Liver (tissue), 8 donors: ENCODE measurements at regions not wholly inside any gene's neighbourhood (a gene's known extent, or its start where the extent isn't known, plus 50 kb on each side); places are given as distances from the start of the nearest gene placed in this dataset.

Experiments used
- DNase-seq: peaks from one replicate; pipeline ENCODE4 v3.0.0-alpha.2; 2017; ENCODE audit warnings: low spot score
- H3K27ac ChIP-seq, 2 donors: one replicate each; pipeline ENCODE4 v1.7.0; 2013; ENCODE audit warnings: inconsistent platforms in 2 of 2, low read length in 2 of 2, control low read depth in 1 of 2, low read depth in 1 of 2, mild to moderate bottlenecking in 1 of 2
- H3K27me3 ChIP-seq, 4 donors: one replicate each; pipeline versions ENCODE4 v1.6.1 to v1.7.0; 2013; ENCODE audit warnings: low read length in 3 of 4, inconsistent platforms in 1 of 4, mild to moderate bottlenecking in 1 of 4, moderate library complexity in 1 of 4; ENCODE audit not compliant: control insufficient read depth in 4 of 4, insufficient read depth in 4 of 4
- H3K36me3 ChIP-seq, 4 donors: one replicate each; pipeline versions ENCODE4 v1.6.1 to v1.7.0; 2013; ENCODE audit warnings: low read length in 3 of 4, mild to moderate bottlenecking in 3 of 4, low read depth in 1 of 4, moderate library complexity in 1 of 4; ENCODE audit not compliant: control insufficient read depth in 4 of 4, insufficient read depth in 3 of 4
- H3K4me1 ChIP-seq, 4 donors: one replicate each; pipeline versions ENCODE4 v1.6.1 to v1.7.0; 2013; ENCODE audit warnings: low read length in 3 of 4, mild to moderate bottlenecking in 3 of 4, moderate library complexity in 1 of 4; ENCODE audit not compliant: control insufficient read depth in 4 of 4, insufficient read depth in 4 of 4
- H3K4me3 ChIP-seq, 3 donors: one replicate each; pipeline versions ENCODE4 v1.6.1 to v1.7.0; 2013; ENCODE audit warnings: low read length in 3 of 3, control low read depth in 1 of 3, low read depth in 1 of 3, mild to moderate bottlenecking in 1 of 3
- H3K9ac ChIP-seq, 2 donors: one replicate each; pipeline ENCODE4 v1.7.0; 2013; ENCODE audit warnings: low read length in 2 of 2, mild to moderate bottlenecking in 2 of 2, moderate library complexity in 2 of 2, control low read depth in 1 of 2, low read depth in 1 of 2
- H3K9me3 ChIP-seq, 4 donors: one replicate each; pipeline versions ENCODE4 v1.6.1 to v1.7.0; 2013; ENCODE audit warnings: low read length in 3 of 4; ENCODE audit not compliant: control insufficient read depth in 4 of 4
- EGR1 ChIP-seq, 2 donors: IDR thresholded peaks; 2 replicates each; pipeline ENCODE4 v1.6.1; 2016 to 2018; ENCODE audit warnings: antibody characterized with exemption in 2 of 2, low read depth in 2 of 2
- FOXA1 ChIP-seq: IDR thresholded peaks from 2 replicates; pipeline ENCODE4 v1.6.1; 2016; ENCODE audit warnings: antibody characterized with exemption
- FOXA2 ChIP-seq: IDR thresholded peaks from 2 replicates; pipeline ENCODE4 v1.6.1; 2016; ENCODE audit warnings: antibody characterized with exemption
- GABPA ChIP-seq, 2 donors: IDR thresholded peaks in 1 of 2; conservative IDR thresholded peaks in 1 of 2; 2 replicates each; pipeline ENCODE4 v1.6.1; 2016; ENCODE audit warnings: antibody characterized with exemption in 2 of 2, mild to moderate bottlenecking in 1 of 2, moderate library complexity in 1 of 2
- HNF4A ChIP-seq, 2 donors: conservative IDR thresholded peaks; 2 replicates each; pipeline ENCODE4 v1.6.1; 2016; ENCODE audit warnings: antibody characterized with exemption in 2 of 2, mild to moderate bottlenecking in 2 of 2
- HNF4G ChIP-seq: IDR thresholded peaks from 2 replicates; pipeline ENCODE4 v1.6.1; 2016; ENCODE audit warnings: antibody characterized with exemption
- JUND ChIP-seq, 2 donors: IDR thresholded peaks; 2 replicates each; pipeline ENCODE4 v1.6.1; 2016; ENCODE audit warnings: antibody characterized with exemption in 2 of 2
- RAD21 ChIP-seq, 2 donors: IDR thresholded peaks; 2 replicates each; pipeline ENCODE4 v1.6.1; 2016; ENCODE audit warnings: antibody characterized with exemption in 2 of 2, mild to moderate bottlenecking in 2 of 2
- RXRA ChIP-seq, 2 donors: IDR thresholded peaks; 2 replicates each; pipeline ENCODE4 v1.6.1; 2017 to 2018; ENCODE audit warnings: antibody characterized with exemption in 2 of 2, mild to moderate bottlenecking in 1 of 2
- SP1 ChIP-seq: IDR thresholded peaks from 2 replicates; pipeline ENCODE4 v1.6.1; 2018; ENCODE audit warnings: antibody characterized with exemption, mild to moderate bottlenecking
- TAF1 ChIP-seq: conservative IDR thresholded peaks from 2 replicates; pipeline ENCODE4 v1.6.1; 2016; ENCODE audit warnings: antibody characterized with exemption, mild to moderate bottlenecking
- WGBS: extraction: QIAGEN DNeasy Blood & Tissue Kit; methylation state at CpG from one replicate; pipeline ENCODE4 v1.1.7; 2013; 5-methylcytosine and 5-hydroxymethylcytosine counted together
- TF ChIP-seq, protein P1 (sequence below): IDR thresholded peaks from 2 replicates; pipeline ENCODE4 v1.6.1; 2016; ENCODE audit warnings: antibody characterized with exemption
- TF ChIP-seq, protein P2 (sequence below): IDR thresholded peaks from 2 replicates; pipeline ENCODE4 v1.6.1; 2016; ENCODE audit warnings: antibody characterized with exemption, mild to moderate bottlenecking
- TF ChIP-seq, protein P3 (sequence below): fragments of 150-350 bp; IDR thresholded peaks from 2 replicates; pipeline ENCODE4 v1.5.1; 2017; ENCODE audit warnings: improper control_type of control experiment, low read depth, low read length; ENCODE audit not compliant: missing input control
- donor health status: healthy.
- donor health status: healthy.
- donor health status: healthy.
- donor health status: healthy.
- donor health status: healthy.

DNA sequence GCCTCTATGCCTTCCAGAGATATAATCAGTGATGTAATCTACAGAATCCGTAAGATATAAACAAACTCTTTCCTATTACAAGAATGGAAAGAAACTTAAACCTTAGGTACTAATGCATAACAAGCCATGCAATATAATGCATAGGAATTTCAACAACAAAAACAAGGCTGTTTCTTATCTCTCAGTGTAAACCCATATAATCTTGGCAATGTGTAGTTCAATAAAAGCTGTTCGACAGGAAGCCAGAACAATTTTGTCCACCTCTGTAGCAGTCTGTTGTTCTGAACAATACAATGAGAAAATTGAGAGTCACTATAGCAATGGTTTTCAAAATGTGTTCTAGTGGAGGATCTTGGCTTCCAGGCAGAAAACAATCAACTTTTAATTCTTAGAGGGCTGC, 111.5 kb upstream of the FREM2 start:
- Histone ChIP-seq H3K36me3 (no peaks in the 10 kb centered on the region), H3K27me3 (peaks cover 0 to 3% (median 0%) of the 10 kb centered on the region in 4 donors), H3K9me3 (peaks cover 0 to 6% (median 0%) of the 10 kb centered on the region in 4 donors), H3K27ac (no peak overlapping the region), H3K4me3 (no peak overlapping the region), H3K4me1 (no peaks in the 10 kb centered on the region), H3K9ac (no peak overlapping the region)
- 52% methylated on average over 2 of the region's 2 CpGs for WGBS
- TF ChIP-seq HNF4A (conservative IDR thresholded peaks at IDR 0.05) (no peak), FOXA2 (no peak), GABPA (IDR thresholded peaks at IDR 0.05 in 1 of 2, conservative IDR thresholded peaks at IDR 0.05 in 1 of 2) (no peak), EGR1 (IDR thresholded peaks at IDR 0.05; ENCODE audit: low read depth in 2 of 2) (no peak), FOXA1 (no peak), SP1 (no peak)
- TF ChIP-seq, protein P1, sequence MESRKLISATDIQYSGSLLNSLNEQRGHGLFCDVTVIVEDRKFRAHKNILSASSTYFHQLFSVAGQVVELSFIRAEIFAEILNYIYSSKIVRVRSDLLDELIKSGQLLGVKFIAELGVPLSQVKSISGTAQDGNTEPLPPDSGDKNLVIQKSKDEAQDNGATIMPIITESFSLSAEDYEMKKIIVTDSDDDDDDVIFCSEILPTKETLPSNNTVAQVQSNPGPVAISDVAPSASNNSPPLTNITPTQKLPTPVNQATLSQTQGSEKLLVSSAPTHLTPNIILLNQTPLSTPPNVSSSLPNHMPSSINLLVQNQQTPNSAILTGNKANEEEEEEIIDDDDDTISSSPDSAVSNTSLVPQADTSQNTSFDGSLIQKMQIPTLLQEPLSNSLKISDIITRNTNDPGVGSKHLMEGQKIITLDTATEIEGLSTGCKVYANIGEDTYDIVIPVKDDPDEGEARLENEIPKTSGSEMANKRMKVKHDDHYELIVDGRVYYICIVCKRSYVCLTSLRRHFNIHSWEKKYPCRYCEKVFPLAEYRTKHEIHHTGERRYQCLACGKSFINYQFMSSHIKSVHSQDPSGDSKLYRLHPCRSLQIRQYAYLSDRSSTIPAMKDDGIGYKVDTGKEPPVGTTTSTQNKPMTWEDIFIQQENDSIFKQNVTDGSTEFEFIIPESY, result no peak
- DNase-seq, result no peak

DNA sequence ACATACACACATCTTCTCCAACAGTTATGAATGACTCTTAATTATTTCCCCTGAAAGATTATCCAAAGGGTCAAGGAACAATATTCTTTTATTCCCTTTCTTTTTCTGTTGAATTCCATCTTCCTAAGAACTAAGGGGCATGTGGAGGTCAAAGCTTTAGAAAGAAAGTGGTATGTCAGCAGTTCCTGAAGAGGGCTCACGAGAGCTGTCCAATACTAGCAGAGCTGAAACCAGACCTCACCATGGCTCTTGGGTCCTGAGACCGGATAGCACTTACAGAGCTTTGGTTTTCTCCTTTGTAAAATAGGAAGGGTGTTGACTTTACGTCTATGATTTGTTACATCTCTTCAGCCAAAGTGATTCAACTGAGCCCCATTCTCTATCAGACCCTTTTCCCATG, 109.8 kb upstream of the FREM2 start:
- Histone ChIP-seq H3K9ac (no peak overlapping the region), H3K36me3 (no peaks in the 10 kb centered on the region), H3K9me3 (peaks cover 0 to 2% (median 0%) of the 10 kb centered on the region in 4 donors), H3K27me3 (peaks cover 0 to 3% (median 0%) of the 10 kb centered on the region in 4 donors), H3K27ac (no peak overlapping the region), H3K4me1 (no peaks in the 10 kb centered on the region), H3K4me3 (no peak overlapping the region)
- no peak for TF ChIP-seq JUND (IDR thresholded peaks at IDR 0.05)
- TF ChIP-seq HNF4G, result no peak
- TF ChIP-seq RXRA (IDR thresholded peaks at IDR 0.05), result no peak
- TF ChIP-seq, protein P2, sequence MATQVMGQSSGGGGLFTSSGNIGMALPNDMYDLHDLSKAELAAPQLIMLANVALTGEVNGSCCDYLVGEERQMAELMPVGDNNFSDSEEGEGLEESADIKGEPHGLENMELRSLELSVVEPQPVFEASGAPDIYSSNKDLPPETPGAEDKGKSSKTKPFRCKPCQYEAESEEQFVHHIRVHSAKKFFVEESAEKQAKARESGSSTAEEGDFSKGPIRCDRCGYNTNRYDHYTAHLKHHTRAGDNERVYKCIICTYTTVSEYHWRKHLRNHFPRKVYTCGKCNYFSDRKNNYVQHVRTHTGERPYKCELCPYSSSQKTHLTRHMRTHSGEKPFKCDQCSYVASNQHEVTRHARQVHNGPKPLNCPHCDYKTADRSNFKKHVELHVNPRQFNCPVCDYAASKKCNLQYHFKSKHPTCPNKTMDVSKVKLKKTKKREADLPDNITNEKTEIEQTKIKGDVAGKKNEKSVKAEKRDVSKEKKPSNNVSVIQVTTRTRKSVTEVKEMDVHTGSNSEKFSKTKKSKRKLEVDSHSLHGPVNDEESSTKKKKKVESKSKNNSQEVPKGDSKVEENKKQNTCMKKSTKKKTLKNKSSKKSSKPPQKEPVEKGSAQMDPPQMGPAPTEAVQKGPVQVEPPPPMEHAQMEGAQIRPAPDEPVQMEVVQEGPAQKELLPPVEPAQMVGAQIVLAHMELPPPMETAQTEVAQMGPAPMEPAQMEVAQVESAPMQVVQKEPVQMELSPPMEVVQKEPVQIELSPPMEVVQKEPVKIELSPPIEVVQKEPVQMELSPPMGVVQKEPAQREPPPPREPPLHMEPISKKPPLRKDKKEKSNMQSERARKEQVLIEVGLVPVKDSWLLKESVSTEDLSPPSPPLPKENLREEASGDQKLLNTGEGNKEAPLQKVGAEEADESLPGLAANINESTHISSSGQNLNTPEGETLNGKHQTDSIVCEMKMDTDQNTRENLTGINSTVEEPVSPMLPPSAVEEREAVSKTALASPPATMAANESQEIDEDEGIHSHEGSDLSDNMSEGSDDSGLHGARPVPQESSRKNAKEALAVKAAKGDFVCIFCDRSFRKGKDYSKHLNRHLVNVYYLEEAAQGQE, result peak; percentile 22
- no peak for TF ChIP-seq TAF1
- DNase-seq, result no peak
- 59% methylated on average over 3 of the region's 3 CpGs for WGBS

DNA sequence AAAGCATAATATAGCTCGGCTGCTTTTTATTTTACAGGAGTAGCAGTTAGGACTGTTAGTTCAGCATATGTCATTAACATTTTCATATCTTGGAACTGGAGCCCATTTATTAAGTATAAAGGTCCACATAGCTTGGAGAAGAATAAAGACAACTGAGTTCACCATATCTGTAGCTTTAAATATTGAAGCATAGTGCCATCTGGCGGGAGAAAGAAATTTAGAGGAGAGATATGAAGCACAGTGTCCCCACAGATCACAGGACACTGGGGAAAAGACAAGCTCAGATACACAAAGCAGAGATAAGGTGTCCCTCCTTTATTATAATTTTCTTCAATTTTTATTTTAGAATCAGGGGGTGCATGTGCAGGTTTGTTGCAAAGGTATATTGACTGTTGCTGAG, 104.7 kb upstream of the FREM2 start:
- H3K9me3 ChIP-seq, result no peaks in the 10 kb centered on the region
- TF ChIP-seq JUND (IDR thresholded peaks at IDR 0.05), result no peak
- no peak for TF ChIP-seq SP1
- TF ChIP-seq, protein P3, sequence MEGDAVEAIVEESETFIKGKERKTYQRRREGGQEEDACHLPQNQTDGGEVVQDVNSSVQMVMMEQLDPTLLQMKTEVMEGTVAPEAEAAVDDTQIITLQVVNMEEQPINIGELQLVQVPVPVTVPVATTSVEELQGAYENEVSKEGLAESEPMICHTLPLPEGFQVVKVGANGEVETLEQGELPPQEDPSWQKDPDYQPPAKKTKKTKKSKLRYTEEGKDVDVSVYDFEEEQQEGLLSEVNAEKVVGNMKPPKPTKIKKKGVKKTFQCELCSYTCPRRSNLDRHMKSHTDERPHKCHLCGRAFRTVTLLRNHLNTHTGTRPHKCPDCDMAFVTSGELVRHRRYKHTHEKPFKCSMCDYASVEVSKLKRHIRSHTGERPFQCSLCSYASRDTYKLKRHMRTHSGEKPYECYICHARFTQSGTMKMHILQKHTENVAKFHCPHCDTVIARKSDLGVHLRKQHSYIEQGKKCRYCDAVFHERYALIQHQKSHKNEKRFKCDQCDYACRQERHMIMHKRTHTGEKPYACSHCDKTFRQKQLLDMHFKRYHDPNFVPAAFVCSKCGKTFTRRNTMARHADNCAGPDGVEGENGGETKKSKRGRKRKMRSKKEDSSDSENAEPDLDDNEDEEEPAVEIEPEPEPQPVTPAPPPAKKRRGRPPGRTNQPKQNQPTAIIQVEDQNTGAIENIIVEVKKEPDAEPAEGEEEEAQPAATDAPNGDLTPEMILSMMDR, result peak; percentile 32
- peak; percentile 68 to 71 for TF ChIP-seq RAD21 (IDR thresholded peaks at IDR 0.05)
- no peak overlapping the region for H3K4me3 ChIP-seq
- H3K36me3 ChIP-seq, result no peaks in the 10 kb centered on the region
- no peaks in the 10 kb centered on the region for H3K27me3 ChIP-seq
- no peak overlapping the region for H3K9ac ChIP-seq
- no peak overlapping the region for H3K27ac ChIP-seq
- 15% methylated on average over 2 of the region's 2 CpGs for WGBS
- no peak for DNase-seq
- no peaks in the 10 kb centered on the region for H3K4me1 ChIP-seq
